Fibroblast of pulmonary artery (primary cell): ENCODE measurements at regions not wholly inside any gene's neighbourhood (a gene's known extent, or its start where the extent isn't known, plus 50 kb on each side); places are given as distances from the start of the nearest gene placed in this dataset.

Experiments
- DNase-seq: peaks from one replicate; pipeline ENCODE4 v3.0.0-alpha.2; 2010; ENCODE audit warnings: low read depth
- H3K4me3 ChIP-seq: replicated peaks from 2 replicates; pipeline ENCODE4 v1.5.1; 2011; ENCODE audit warnings: low read depth, mild to moderate bottlenecking, control low read depth, low read length, moderate library complexity
- CTCF ChIP-seq: IDR thresholded peaks from 2 replicates; pipeline ENCODE4 v1.5.1; 2011; ENCODE audit warnings: mild to moderate bottlenecking, control low read depth, low read length, inconsistent platforms; ENCODE audit errors: missing control alignments

- peak; percentile 80 for DNase-seq
- TF ChIP-seq CTCF = no peak
- no peak overlapping the region for H3K4me3 ChIP-seq
These were observed 2068.9 kb downstream of the PCDH7 start for GRCh38 chr4:32789026-32789608.

- DNase-seq = no peak
- H3K4me3 ChIP-seq = no peak overlapping the region
- TF ChIP-seq CTCF = no peak
These were observed 2070.6 kb downstream of the PCDH7 start for GRCh38 chr4:32790803-32791202.

- H3K4me3 ChIP-seq = no peak overlapping the region
- no peak for DNase-seq
- no peak for TF ChIP-seq CTCF
These were observed 2078.4 kb downstream of the PCDH7 start for GRCh38 chr4:32798471-32799159.

GRCh38 chr4:32824336-32824735 is 2104.2 kb downstream of the PCDH7 start:
- TF ChIP-seq CTCF = no peak
- peak; percentile 80 for DNase-seq
- no peak overlapping the region for H3K4me3 ChIP-seq

- H3K4me3 ChIP-seq = no peak overlapping the region
- TF ChIP-seq CTCF = no peak
- peak; percentile 4 for DNase-seq
These were observed 2106.0 kb downstream of the PCDH7 start for GRCh38 chr4:32826169-32826568.

GRCh38 chr4:32830160-32830559 is 2110.0 kb downstream of the PCDH7 start:
- DNase-seq = no peak
- TF ChIP-seq CTCF = no peak
- H3K4me3 ChIP-seq = no peak overlapping the region

- TF ChIP-seq CTCF = no peak
- no peak overlapping the region for H3K4me3 ChIP-seq
- DNase-seq = no peak
These were observed 2110.9 kb downstream of the PCDH7 start for GRCh38 chr4:32831104-32831503.
